OCI-LY1 (cell line): ENCODE measurements at regions not wholly inside any gene's neighbourhood (a gene's known extent, or its start where the extent isn't known, plus 50 kb on each side); places are given as distances from the start of the nearest gene placed in this dataset.

Experiments used
- H2AFZ ChIP-seq: fragments of 200-600 bp; sonication (generic), shearing (Covaris generic); 2 replicates; pipeline ENCODE4 v1.6.0; 2014; ENCODE audit warnings: antibody characterized with exemption, mild to moderate bottlenecking, low read length
- H3F3A ChIP-seq: fragments of 200-600 bp; sonication (generic), shearing (Covaris generic); 2 replicates; pipeline ENCODE4 v1.6.0; 2014; ENCODE audit warnings: mild to moderate bottlenecking, antibody characterized with exemption, low read length, moderate library complexity; ENCODE audit not compliant: insufficient read depth
- H3K27ac ChIP-seq: fragments of 200-600 bp; sonication (generic); 2 replicates; pipeline ENCODE4 v1.5.1; 2014; ENCODE audit warnings: low read length, mixed run types, mild to moderate bottlenecking, low read depth; ENCODE audit not compliant: poor library complexity, severe bottlenecking
- H3K27me3 ChIP-seq: fragments of 200-600 bp; sonication (generic); 2 replicates; pipeline ENCODE4 v1.6.0; 2014; ENCODE audit warnings: antibody characterized with exemption, mild to moderate bottlenecking, low read length, moderate library complexity; ENCODE audit not compliant: insufficient read depth
- H3K36me3 ChIP-seq: fragments of 200-600 bp; sonication (generic); 2 replicates; pipeline ENCODE4 v1.6.1; 2014; ENCODE audit warnings: mild to moderate bottlenecking, antibody characterized with exemption, low read length, moderate library complexity, mixed read lengths; ENCODE audit not compliant: insufficient read depth
- H3K4me1 ChIP-seq: fragments of 200-600 bp; sonication (generic); 2 replicates; pipeline ENCODE4 v1.5.1; 2014; ENCODE audit warnings: mild to moderate bottlenecking, low read length, moderate library complexity; ENCODE audit not compliant: insufficient read depth, severe bottlenecking
- H3K4me2 ChIP-seq: fragments of 200-600 bp; sonication (generic), shearing (Covaris generic); 2 replicates; pipeline ENCODE4 v1.6.1; 2014; ENCODE audit warnings: low read length
- H3K4me3 ChIP-seq: fragments of 200-600 bp; sonication (generic); 2 replicates; pipeline ENCODE4 v1.5.1; 2014; ENCODE audit warnings: low read length, low read depth, mild to moderate bottlenecking, mixed read lengths; ENCODE audit not compliant: poor library complexity, severe bottlenecking
- H3K79me2 ChIP-seq: fragments of 200-600 bp; shearing (Covaris generic); 2 replicates; pipeline ENCODE4 v1.6.1; 2016; ENCODE audit warnings: mixed run types, low read length, mixed read lengths; ENCODE audit not compliant: insufficient read depth
- H3K9ac ChIP-seq: fragments of 200-600 bp; sonication (generic), shearing (Covaris generic); 2 replicates; pipeline ENCODE4 v1.6.1; 2014; ENCODE audit warnings: mild to moderate bottlenecking, low read length, mixed read lengths
- H3K9me2 ChIP-seq: fragments of 200-600 bp; sonication (generic), shearing (Covaris generic); 2 replicates; pipeline ENCODE4 v1.6.1; 2014; ENCODE audit warnings: low read depth, mild to moderate bottlenecking, low read length, mixed read lengths
- H3K9me3 ChIP-seq: fragments of 200-600 bp; shearing (Covaris generic); 2 replicates; pipeline ENCODE4 v1.6.1; 2014; ENCODE audit warnings: low read length, mixed read lengths
- H4K20me1 ChIP-seq: fragments of 200-600 bp; sonication (generic), shearing (Covaris generic); 2 replicates; pipeline ENCODE4 v1.6.0; 2016; ENCODE audit warnings: mild to moderate bottlenecking, low read length; ENCODE audit not compliant: insufficient read depth
- EZH2 ChIP-seq: fragments of 200-600 bp; sonication (generic), shearing (Covaris generic); IDR thresholded peaks from 2 replicates; pipeline ENCODE4 v1.8.0; 2017; ENCODE audit warnings: borderline replicate concordance, mixed run types, mild to moderate bottlenecking, antibody characterized with exemption, low read length, moderate library complexity, mixed read lengths
- TF ChIP-seq, protein P1 (sequence below): fragments of 200-600 bp; sonication (generic), shearing (Covaris generic); IDR thresholded peaks from 2 replicates; pipeline ENCODE4 v1.5.1; 2017; ENCODE audit warnings: mild to moderate bottlenecking, antibody characterized with exemption, low read length, moderate library complexity, mixed read lengths

DNA sequence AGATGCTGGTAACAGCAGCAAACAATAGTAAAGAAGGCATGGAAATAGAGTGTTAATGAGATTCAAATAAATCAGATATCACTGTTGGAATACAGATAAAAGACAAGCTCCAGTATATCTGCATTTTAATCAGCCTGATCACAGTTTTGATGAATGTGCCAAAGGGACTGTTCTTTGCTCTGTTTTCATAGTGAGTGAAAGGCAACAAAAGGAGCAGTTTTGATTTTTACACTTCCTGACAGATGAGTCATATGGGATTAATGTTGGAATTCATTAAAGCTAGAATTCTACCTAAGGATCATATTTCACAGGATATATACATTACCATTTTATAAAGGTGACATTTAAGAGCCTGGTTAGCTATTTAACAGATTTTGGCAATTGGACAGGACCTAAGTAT, 743.3 kb upstream of the PTPRD start:
- TF ChIP-seq, protein P1, sequence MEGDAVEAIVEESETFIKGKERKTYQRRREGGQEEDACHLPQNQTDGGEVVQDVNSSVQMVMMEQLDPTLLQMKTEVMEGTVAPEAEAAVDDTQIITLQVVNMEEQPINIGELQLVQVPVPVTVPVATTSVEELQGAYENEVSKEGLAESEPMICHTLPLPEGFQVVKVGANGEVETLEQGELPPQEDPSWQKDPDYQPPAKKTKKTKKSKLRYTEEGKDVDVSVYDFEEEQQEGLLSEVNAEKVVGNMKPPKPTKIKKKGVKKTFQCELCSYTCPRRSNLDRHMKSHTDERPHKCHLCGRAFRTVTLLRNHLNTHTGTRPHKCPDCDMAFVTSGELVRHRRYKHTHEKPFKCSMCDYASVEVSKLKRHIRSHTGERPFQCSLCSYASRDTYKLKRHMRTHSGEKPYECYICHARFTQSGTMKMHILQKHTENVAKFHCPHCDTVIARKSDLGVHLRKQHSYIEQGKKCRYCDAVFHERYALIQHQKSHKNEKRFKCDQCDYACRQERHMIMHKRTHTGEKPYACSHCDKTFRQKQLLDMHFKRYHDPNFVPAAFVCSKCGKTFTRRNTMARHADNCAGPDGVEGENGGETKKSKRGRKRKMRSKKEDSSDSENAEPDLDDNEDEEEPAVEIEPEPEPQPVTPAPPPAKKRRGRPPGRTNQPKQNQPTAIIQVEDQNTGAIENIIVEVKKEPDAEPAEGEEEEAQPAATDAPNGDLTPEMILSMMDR = no peak
- no peak for TF ChIP-seq EZH2
- Histone ChIP-seq H3K4me2 (no peak overlapping the region), H3K27me3 (no peaks in the 10 kb centered on the region), H3K9me2 (no peaks in the 10 kb centered on the region), H3K27ac (no peak overlapping the region), H3K36me3 (no peaks in the 10 kb centered on the region), H3F3A (no peaks in the 10 kb centered on the region), H4K20me1 (no peaks in the 10 kb centered on the region), H2AFZ (no peak overlapping the region), H3K4me1 (no peaks in the 10 kb centered on the region), H3K9ac (no peak overlapping the region), H3K9me3 (no peaks in the 10 kb centered on the region), H3K4me3 (no peak overlapping the region), H3K79me2 (no peaks in the 10 kb centered on the region)

DNA sequence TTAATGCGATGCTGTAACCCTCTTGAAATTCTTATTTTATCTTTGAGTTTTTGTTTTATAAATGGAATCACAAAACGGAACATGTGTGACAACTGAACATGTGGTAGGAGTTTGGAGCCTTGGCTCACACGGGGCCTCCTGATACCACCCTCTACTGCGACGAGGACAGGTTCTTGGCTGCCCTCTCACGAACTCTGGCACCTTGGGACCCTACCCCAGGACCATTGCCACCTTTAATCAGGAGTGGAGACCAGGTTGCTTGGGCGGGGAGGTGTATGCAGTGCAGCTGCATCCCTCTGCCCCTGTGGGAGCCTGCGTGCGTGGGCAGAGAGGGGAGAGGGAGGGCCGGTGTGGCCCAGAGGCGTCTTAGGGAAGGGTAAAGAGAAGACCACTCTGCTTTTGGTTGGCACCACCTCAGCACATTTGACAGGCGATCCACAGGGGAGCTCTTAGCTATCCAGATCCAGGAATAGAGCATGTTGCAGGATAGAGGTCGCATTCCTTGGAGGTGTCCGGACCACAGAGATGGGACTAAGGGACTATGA, 753.9 kb upstream of the PTPRD start:
- H3K79me2 ChIP-seq = no peaks in the 10 kb centered on the region

DNA sequence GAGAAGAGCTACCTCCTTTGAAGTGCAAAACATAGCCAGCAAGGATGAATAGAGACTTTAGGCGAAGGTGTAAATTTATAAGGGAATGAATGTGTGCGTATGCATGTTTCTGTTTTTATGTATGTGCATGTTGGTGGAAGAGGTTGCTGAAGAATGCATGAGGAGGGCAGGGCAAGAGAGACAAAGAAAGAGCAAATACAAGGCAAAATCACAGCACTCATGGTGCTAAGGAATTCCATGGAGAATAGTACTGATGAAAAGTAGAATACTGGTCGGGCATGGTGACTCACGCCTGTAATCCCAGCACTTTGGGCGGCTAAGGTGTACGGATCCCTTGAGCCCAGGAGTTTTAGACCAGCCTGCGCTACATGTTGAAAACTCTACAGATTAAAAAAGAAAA, 762.1 kb upstream of the PTPRD start:
- Histone ChIP-seq H3K9me2 (no peaks in the 10 kb centered on the region; the same call in 1 of the 2 replicates), H3F3A (no peaks in the 10 kb centered on the region), H3K36me3 (no peaks in the 10 kb centered on the region), H3K4me2 (no peak overlapping the region), H3K4me1 (no peaks in the 10 kb centered on the region), H4K20me1 (no peaks in the 10 kb centered on the region), H3K79me2 (no peaks in the 10 kb centered on the region), H2AFZ (no peak overlapping the region), H3K27ac (no peak overlapping the region), H3K27me3 (no peaks in the 10 kb centered on the region), H3K9me3 (no peaks in the 10 kb centered on the region), H3K9ac (no peak overlapping the region), H3K4me3 (no peak overlapping the region)
- no peak for TF ChIP-seq EZH2
- TF ChIP-seq, protein P1 = no peak

More for the DNA sequence above, 753.9 kb upstream of the PTPRD start:
- no peaks in the 10 kb centered on the region for H3K9me2 ChIP-seq
- H3K4me3 ChIP-seq = no peak overlapping the region
- no peak overlapping the region for H3K27ac ChIP-seq
- no peaks in the 10 kb centered on the region for H3K4me1 ChIP-seq
- no peak overlapping the region for H2AFZ ChIP-seq
- H3K9me3 ChIP-seq = no peaks in the 10 kb centered on the region
- no peaks in the 10 kb centered on the region for H3F3A ChIP-seq
- TF ChIP-seq, protein P1 = no peak
- no peak for TF ChIP-seq EZH2
- no peak overlapping the region for H3K9ac ChIP-seq
- H3K36me3 ChIP-seq = no peaks in the 10 kb centered on the region
- H3K27me3 ChIP-seq = no peaks in the 10 kb centered on the region
- no peak overlapping the region for H3K4me2 ChIP-seq
- H4K20me1 ChIP-seq = no peaks in the 10 kb centered on the region
